ENCODE measurements at regions not wholly inside any gene's neighbourhood (a gene's known extent, or its start where the extent isn't known, plus 50 kb on each side); places are given as distances from the start of the nearest gene placed in this dataset.

GRCh38 chr13:64274481-64275217 lies 2859.0 kb upstream of the PCDH20 start:
- Histone ChIP-seq H3K4me2 (ENCODE audit: low read length) (no peak overlapping the region), H3K4me1 (no peaks in the 10 kb centered on the region), H3K9me3 (ENCODE audit: control insufficient read depth, low read length) (no peaks in the 10 kb centered on the region), H3K79me2 (no peaks in the 10 kb centered on the region), H2AFZ (no peak overlapping the region), H3K36me3 (ENCODE audit: control insufficient read depth, insufficient read depth, low read length) (no peaks in the 10 kb centered on the region), H3K9ac (no peak overlapping the region), H3K4me3 (ENCODE audit: low read depth, low read length) (no peak overlapping the region), H3K27me3 (ENCODE audit: control insufficient read depth, insufficient read depth, low read length) (no peaks in the 10 kb centered on the region), H3K27ac (no peak overlapping the region)
- TF ChIP-seq CTCF (IDR thresholded peaks at IDR 0.05): no peak

DNA sequence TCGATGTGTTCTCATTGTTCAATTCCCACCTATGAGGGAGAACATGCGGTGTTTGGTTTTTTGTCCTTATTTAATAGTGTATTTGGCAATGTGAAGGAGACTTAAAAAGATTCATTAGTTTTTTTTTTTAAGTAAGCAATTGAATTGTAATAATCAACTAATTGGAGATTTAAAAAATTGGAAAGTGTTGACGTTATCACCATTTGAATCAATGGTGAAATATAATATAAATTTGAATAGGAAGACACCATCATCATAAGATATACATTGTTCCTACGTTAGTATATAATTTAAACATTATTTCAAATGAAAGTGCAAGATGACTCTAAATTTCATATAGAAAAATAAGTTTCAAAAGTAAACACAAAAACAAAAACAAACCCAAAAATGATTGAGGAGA lies 2858.1 kb upstream of the PCDH20 start:
- no peak overlapping the region for H3K4me2 ChIP-seq (ENCODE audit: low read length)
- no peaks in the 10 kb centered on the region for H3K27me3 ChIP-seq (ENCODE audit: control insufficient read depth, insufficient read depth, low read length)
- no peaks in the 10 kb centered on the region for H3K4me1 ChIP-seq
- H3K4me3 ChIP-seq (ENCODE audit: low read depth, low read length): no peak overlapping the region
- H2AFZ ChIP-seq: no peak overlapping the region
- no peaks in the 10 kb centered on the region for H3K79me2 ChIP-seq
- no peak for TF ChIP-seq CTCF (IDR thresholded peaks at IDR 0.05)
- no peak overlapping the region for H3K27ac ChIP-seq
- H3K9me3 ChIP-seq (ENCODE audit: control insufficient read depth, low read length): no peaks in the 10 kb centered on the region
- H3K9ac ChIP-seq: no peak overlapping the region
- no peaks in the 10 kb centered on the region for H3K36me3 ChIP-seq (ENCODE audit: control insufficient read depth, insufficient read depth, low read length)

DNA sequence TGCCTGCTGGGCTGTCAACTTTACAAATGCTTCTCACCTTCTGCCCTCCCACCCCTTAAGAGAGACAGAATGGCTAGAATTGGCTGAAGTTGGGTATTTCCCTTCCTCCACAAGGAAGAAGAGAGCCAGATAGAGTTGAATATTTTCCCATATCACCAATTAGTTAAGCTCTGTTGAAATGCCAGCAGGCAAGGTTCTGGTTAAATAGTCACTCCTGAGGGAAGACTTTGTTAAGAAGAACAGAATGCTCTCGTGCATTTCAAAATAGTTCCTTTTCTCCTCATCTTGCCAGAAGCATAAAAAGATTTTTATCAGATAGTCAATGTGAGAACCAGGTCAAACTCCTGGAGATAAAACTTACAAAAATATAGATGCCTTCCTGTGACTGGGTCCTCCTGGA lies 2857.0 kb upstream of the PCDH20 start:
- TF ChIP-seq CTCF (IDR thresholded peaks at IDR 0.05): no peak

GRCh38 chr13:64266024-64266423 lies 2850.4 kb upstream of the PCDH20 start:
- Histone ChIP-seq H2AFZ (no peak overlapping the region), H3K4me3 (ENCODE audit: low read depth, low read length) (no peak overlapping the region), H3K27ac (no peak overlapping the region), H3K4me2 (ENCODE audit: low read length) (no peak overlapping the region), H3K9ac (no peak overlapping the region), H3K9me3 (ENCODE audit: control insufficient read depth, low read length) (no peaks in the 10 kb centered on the region), H3K36me3 (ENCODE audit: control insufficient read depth, insufficient read depth, low read length) (no peaks in the 10 kb centered on the region), H3K4me1 (no peaks in the 10 kb centered on the region), H3K27me3 (ENCODE audit: control insufficient read depth, insufficient read depth, low read length) (no peaks in the 10 kb centered on the region), H3K79me2 (no peaks in the 10 kb centered on the region)
- no peak for TF ChIP-seq CTCF (IDR thresholded peaks at IDR 0.05)

More for the DNA sequence above, 2857.0 kb upstream of the PCDH20 start:
- H3K27ac ChIP-seq: no peak overlapping the region
- H3K36me3 ChIP-seq (ENCODE audit: control insufficient read depth, insufficient read depth, low read length): no peaks in the 10 kb centered on the region
- H3K79me2 ChIP-seq: no peaks in the 10 kb centered on the region
- no peak overlapping the region for H2AFZ ChIP-seq
- no peaks in the 10 kb centered on the region for H3K27me3 ChIP-seq (ENCODE audit: control insufficient read depth, insufficient read depth, low read length)
- H3K4me3 ChIP-seq (ENCODE audit: low read depth, low read length): no peak overlapping the region
- no peak overlapping the region for H3K4me2 ChIP-seq (ENCODE audit: low read length)
- H3K9ac ChIP-seq: no peak overlapping the region
- no peaks in the 10 kb centered on the region for H3K9me3 ChIP-seq (ENCODE audit: control insufficient read depth, low read length)
- no peaks in the 10 kb centered on the region for H3K4me1 ChIP-seq

DNA sequence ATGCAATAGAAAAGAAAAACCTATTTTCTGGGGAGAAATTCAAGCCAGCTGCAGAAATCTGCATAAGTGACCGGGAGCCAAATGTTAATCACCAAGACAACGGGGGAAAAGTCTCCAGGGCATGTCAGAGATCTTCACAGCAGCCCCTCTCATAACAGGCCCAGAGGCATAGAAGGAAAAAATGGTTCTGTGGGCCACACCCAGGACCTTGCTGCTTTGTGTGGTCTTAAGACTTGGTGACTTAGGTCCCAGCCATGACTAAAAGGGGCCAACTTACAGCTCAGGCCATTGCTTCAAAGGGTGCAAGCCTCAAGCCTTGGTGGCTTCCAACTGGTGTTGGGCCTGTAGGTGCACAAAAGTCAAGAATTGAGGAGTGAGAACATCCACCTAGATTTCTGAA lies 2847.6 kb upstream of the PCDH20 start:
- Histone ChIP-seq H3K79me2 (no peaks in the 10 kb centered on the region), H2AFZ (no peak overlapping the region), H3K9me3 (ENCODE audit: control insufficient read depth, low read length) (no peaks in the 10 kb centered on the region), H3K27me3 (ENCODE audit: control insufficient read depth, insufficient read depth, low read length) (no peaks in the 10 kb centered on the region), H3K4me1 (no peaks in the 10 kb centered on the region), H3K4me3 (ENCODE audit: low read depth, low read length) (no peak overlapping the region), H3K27ac (no peak overlapping the region), H3K36me3 (ENCODE audit: control insufficient read depth, insufficient read depth, low read length) (no peaks in the 10 kb centered on the region), H3K4me2 (ENCODE audit: low read length) (no peak overlapping the region), H3K9ac (no peak overlapping the region)
- no peak for TF ChIP-seq CTCF (IDR thresholded peaks at IDR 0.05)

All from parathyroid adenoma (tissue), 2 donors.